ENCODE measurements at regions not wholly inside any gene's neighbourhood (a gene's known extent, or its start where the extent isn't known, plus 50 kb on each side); places are given as distances from the start of the nearest gene placed in this dataset.
"Not testable (repeated sequence)": the region's sequence is repeated elsewhere in the genome, so short reads cannot be mapped to it uniquely, and the experiment has no call there.

GRCh38 chr21:15457965-15458364 is 271.8 kb upstream of the USP25 start:
- no peaks in the 10 kb centered on the region for H3K36me3 ChIP-seq (ENCODE audit: control insufficient read depth in 1 of 2, insufficient read depth in 2 of 2, low read length in 2 of 2)
- no peaks in the 10 kb centered on the region for H3K4me1 ChIP-seq (ENCODE audit: control insufficient read depth in 1 of 2, insufficient read depth in 2 of 2, low read length in 2 of 2)
- H3K27me3 ChIP-seq (ENCODE audit: low read depth, low read length) = no peaks in the 10 kb centered on the region
- no peak overlapping the region for H3K27ac ChIP-seq (ENCODE audit: low read length)
- no peaks in the 10 kb centered on the region for H3K9me3 ChIP-seq (ENCODE audit: control insufficient read depth in 1 of 2, low read length in 2 of 2)
- H3K4me3 ChIP-seq (ENCODE audit: low read depth in 1 of 2, low read length in 2 of 2) = no peak overlapping the region

GRCh38 chr21:15462092-15462491 is 267.7 kb upstream of the USP25 start:
- Histone ChIP-seq H3K27ac (ENCODE audit: low read length) (no peak overlapping the region), H3K36me3 (ENCODE audit: control insufficient read depth in 1 of 2, insufficient read depth in 2 of 2, low read length in 2 of 2) (no peaks in the 10 kb centered on the region), H3K27me3 (ENCODE audit: low read depth, low read length) (no peaks in the 10 kb centered on the region), H3K9me3 (ENCODE audit: control insufficient read depth in 1 of 2, low read length in 2 of 2) (no peaks in the 10 kb centered on the region), H3K4me3 (ENCODE audit: low read depth in 1 of 2, low read length in 2 of 2) (no peak overlapping the region), H3K4me1 (ENCODE audit: control insufficient read depth in 1 of 2, insufficient read depth in 2 of 2, low read length in 2 of 2) (no peaks in the 10 kb centered on the region)

GRCh38 chr21:15466329-15466728 is 263.5 kb upstream of the USP25 start:
- Histone ChIP-seq H3K9me3 (ENCODE audit: control insufficient read depth in 1 of 2, low read length in 2 of 2) (no peaks in the 10 kb centered on the region), H3K4me1 (ENCODE audit: control insufficient read depth in 1 of 2, insufficient read depth in 2 of 2, low read length in 2 of 2) (peaks cover 0 to 12% of the 10 kb centered on the region in 2 donors), H3K4me3 (ENCODE audit: low read depth in 1 of 2, low read length in 2 of 2) (no peak overlapping the region), H3K27me3 (ENCODE audit: low read depth, low read length) (no peaks in the 10 kb centered on the region), H3K27ac (ENCODE audit: low read length) (no peak overlapping the region), H3K36me3 (ENCODE audit: control insufficient read depth in 1 of 2, insufficient read depth in 2 of 2, low read length in 2 of 2) (no peaks in the 10 kb centered on the region)

- no peaks in the 10 kb centered on the region for H3K36me3 ChIP-seq (ENCODE audit: control insufficient read depth in 1 of 2, insufficient read depth in 2 of 2, low read length in 2 of 2)
- no peak overlapping the region for H3K27ac ChIP-seq (ENCODE audit: low read length)
- H3K4me3 ChIP-seq (ENCODE audit: low read depth in 1 of 2, low read length in 2 of 2) = no peak overlapping the region
- H3K27me3 ChIP-seq (ENCODE audit: low read depth, low read length) = no peaks in the 10 kb centered on the region
- H3K4me1 ChIP-seq (ENCODE audit: control insufficient read depth in 1 of 2, insufficient read depth in 2 of 2, low read length in 2 of 2) = peaks cover 0 to 12% of the 10 kb centered on the region in 2 donors
- H3K9me3 ChIP-seq (ENCODE audit: control insufficient read depth in 1 of 2, low read length in 2 of 2) = no peaks in the 10 kb centered on the region
Measured at GRCh38 chr21:15468368-15468767, 261.4 kb upstream of the USP25 start.

- no peaks in the 10 kb centered on the region for H3K27me3 ChIP-seq (ENCODE audit: low read depth, low read length)
- H3K27ac ChIP-seq (ENCODE audit: low read length) = no peak overlapping the region
- H3K4me1 ChIP-seq (ENCODE audit: control insufficient read depth in 1 of 2, insufficient read depth in 2 of 2, low read length in 2 of 2) = peaks cover 0 to 12% of the 10 kb centered on the region in 2 donors
- H3K9me3 ChIP-seq (ENCODE audit: control insufficient read depth in 1 of 2, low read length in 2 of 2) = no peaks in the 10 kb centered on the region
- H3K4me3 ChIP-seq (ENCODE audit: low read depth in 1 of 2, low read length in 2 of 2) = no peak overlapping the region
- H3K36me3 ChIP-seq (ENCODE audit: control insufficient read depth in 1 of 2, insufficient read depth in 2 of 2, low read length in 2 of 2) = no peaks in the 10 kb centered on the region
Measured at GRCh38 chr21:15472108-15473040, 257.4 kb upstream of the USP25 start.

- H3K27me3 ChIP-seq (ENCODE audit: low read depth, low read length); H3K4me1 ChIP-seq (ENCODE audit: control insufficient read depth in 1 of 2, insufficient read depth in 2 of 2, low read length in 2 of 2); H3K9me3 ChIP-seq (ENCODE audit: control insufficient read depth in 1 of 2, low read length in 2 of 2); H3K27ac ChIP-seq (ENCODE audit: low read length); H3K4me3 ChIP-seq (ENCODE audit: low read depth in 1 of 2, low read length in 2 of 2); H3K36me3 ChIP-seq (ENCODE audit: control insufficient read depth in 1 of 2, insufficient read depth in 2 of 2, low read length in 2 of 2): not testable (repeated sequence)
Measured at GRCh38 chr21:15477773-15478172, 252.0 kb upstream of the USP25 start.

- H3K9me3 ChIP-seq (ENCODE audit: control insufficient read depth in 1 of 2, low read length in 2 of 2) = no peaks in the 10 kb centered on the region
- H3K27ac ChIP-seq (ENCODE audit: low read length) = no peak overlapping the region
- H3K4me3 ChIP-seq (ENCODE audit: low read depth in 1 of 2, low read length in 2 of 2) = no peak overlapping the region
- H3K27me3 ChIP-seq (ENCODE audit: low read depth, low read length) = no peaks in the 10 kb centered on the region
- no peaks in the 10 kb centered on the region for H3K36me3 ChIP-seq (ENCODE audit: control insufficient read depth in 1 of 2, insufficient read depth in 2 of 2, low read length in 2 of 2)
- no peaks in the 10 kb centered on the region for H3K4me1 ChIP-seq (ENCODE audit: control insufficient read depth in 1 of 2, insufficient read depth in 2 of 2, low read length in 2 of 2)
Measured at GRCh38 chr21:15480160-15480559, 249.6 kb upstream of the USP25 start.

DNA sequence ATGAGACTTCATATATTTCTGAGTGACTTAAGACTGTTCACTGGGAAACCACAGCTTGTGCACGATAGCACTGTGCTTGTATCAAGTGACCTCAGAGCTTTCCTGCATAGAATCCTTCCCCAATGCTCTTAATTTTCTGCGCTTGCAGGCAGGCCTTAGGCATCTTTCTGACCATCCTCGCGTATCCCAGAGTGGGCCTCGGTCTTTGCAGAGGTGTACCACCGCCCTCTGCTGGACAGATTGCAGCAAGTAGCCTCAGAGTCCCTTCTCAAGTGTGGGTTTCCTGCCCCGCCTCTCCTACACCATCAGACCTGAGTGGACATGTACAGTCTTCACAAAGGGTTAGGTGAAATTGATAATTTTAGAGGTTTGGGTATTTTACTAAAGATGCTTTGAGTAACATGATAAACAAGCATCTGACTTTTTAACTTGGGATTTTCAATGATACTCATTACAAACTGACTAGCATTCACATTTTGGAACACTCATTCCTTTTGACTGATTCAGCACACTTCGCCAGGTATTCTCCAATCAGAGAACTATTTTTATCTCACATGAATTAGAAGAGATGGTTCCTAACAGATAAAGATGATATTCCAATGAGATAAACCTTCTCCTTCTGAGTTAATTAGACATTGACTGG is 246.5 kb upstream of the USP25 start:
- Histone ChIP-seq H3K27ac (ENCODE audit: low read length) (no peak overlapping the region), H3K27me3 (ENCODE audit: low read depth, low read length) (no peaks in the 10 kb centered on the region), H3K4me1 (ENCODE audit: control insufficient read depth in 1 of 2, insufficient read depth in 2 of 2, low read length in 2 of 2) (no peaks in the 10 kb centered on the region), H3K36me3 (ENCODE audit: control insufficient read depth in 1 of 2, insufficient read depth in 2 of 2, low read length in 2 of 2) (no peaks in the 10 kb centered on the region), H3K4me3 (ENCODE audit: low read depth in 1 of 2, low read length in 2 of 2) (no peak overlapping the region), H3K9me3 (ENCODE audit: control insufficient read depth in 1 of 2, low read length in 2 of 2) (no peaks in the 10 kb centered on the region)

DNA sequence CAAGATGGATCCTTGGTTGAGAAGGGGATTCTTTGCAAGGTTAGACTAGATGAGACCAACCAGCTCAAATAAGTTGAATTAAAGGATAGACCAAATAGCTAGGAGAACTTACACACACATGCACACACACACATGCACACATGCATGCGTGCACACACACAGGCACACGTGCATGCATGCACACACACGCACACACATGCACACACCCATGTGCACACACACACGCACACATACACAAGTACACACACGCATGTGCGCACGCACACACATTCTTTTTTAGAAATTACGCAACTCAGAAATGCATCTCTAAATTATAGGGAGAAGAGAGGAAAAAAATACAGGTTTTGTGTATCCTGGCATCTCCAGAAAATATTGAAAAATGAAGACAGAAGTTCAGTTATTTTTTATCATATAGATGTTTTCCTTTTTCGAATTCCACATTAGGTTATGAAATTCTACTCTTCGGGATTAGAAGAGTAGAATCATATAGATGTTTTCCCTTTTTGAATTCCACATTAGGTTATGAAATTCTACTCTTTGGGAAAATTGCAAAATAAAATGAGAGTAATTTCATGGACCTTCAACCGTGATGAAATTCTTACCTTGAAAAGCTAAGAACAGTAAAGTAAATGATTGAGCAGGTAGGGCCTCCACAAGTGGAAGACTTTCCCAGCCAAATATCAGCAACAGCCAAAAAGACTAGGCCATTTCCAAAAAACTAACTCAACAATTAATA is 243.2 kb upstream of the USP25 start:
- Histone ChIP-seq H3K9me3 (ENCODE audit: control insufficient read depth in 1 of 2, low read length in 2 of 2) (no peaks in the 10 kb centered on the region), H3K27me3 (ENCODE audit: low read depth, low read length) (no peaks in the 10 kb centered on the region), H3K4me1 (ENCODE audit: control insufficient read depth in 1 of 2, insufficient read depth in 2 of 2, low read length in 2 of 2) (no peaks in the 10 kb centered on the region), H3K27ac (ENCODE audit: low read length) (no peak overlapping the region), H3K36me3 (ENCODE audit: control insufficient read depth in 1 of 2, insufficient read depth in 2 of 2, low read length in 2 of 2) (no peaks in the 10 kb centered on the region), H3K4me3 (ENCODE audit: low read depth in 1 of 2, low read length in 2 of 2) (no peak overlapping the region)

GRCh38 chr21:15487196-15487550 is 242.6 kb upstream of the USP25 start:
- Histone ChIP-seq H3K4me1 (ENCODE audit: control insufficient read depth in 1 of 2, insufficient read depth in 2 of 2, low read length in 2 of 2) (no peaks in the 10 kb centered on the region), H3K27ac (ENCODE audit: low read length) (no peak overlapping the region), H3K27me3 (ENCODE audit: low read depth, low read length) (no peaks in the 10 kb centered on the region), H3K36me3 (ENCODE audit: control insufficient read depth in 1 of 2, insufficient read depth in 2 of 2, low read length in 2 of 2) (no peaks in the 10 kb centered on the region), H3K4me3 (ENCODE audit: low read depth in 1 of 2, low read length in 2 of 2) (no peak overlapping the region), H3K9me3 (ENCODE audit: control insufficient read depth in 1 of 2, low read length in 2 of 2) (no peaks in the 10 kb centered on the region)

- H3K4me1 ChIP-seq (ENCODE audit: control insufficient read depth in 1 of 2, insufficient read depth in 2 of 2, low read length in 2 of 2) = no peaks in the 10 kb centered on the region
- H3K27me3 ChIP-seq (ENCODE audit: low read depth, low read length) = no peaks in the 10 kb centered on the region
- H3K4me3 ChIP-seq (ENCODE audit: low read depth in 1 of 2, low read length in 2 of 2) = no peak overlapping the region
- no peaks in the 10 kb centered on the region for H3K36me3 ChIP-seq (ENCODE audit: control insufficient read depth in 1 of 2, insufficient read depth in 2 of 2, low read length in 2 of 2)
- no peak overlapping the region for H3K27ac ChIP-seq (ENCODE audit: low read length)
- no peaks in the 10 kb centered on the region for H3K9me3 ChIP-seq (ENCODE audit: control insufficient read depth in 1 of 2, low read length in 2 of 2)
Measured at GRCh38 chr21:15491100-15491499, 238.7 kb upstream of the USP25 start.

Data from muscle layer of duodenum (tissue), 2 donors.